NCI-H1105 treated with DMSO at 0.1 percent for 48 hours (cell line): ENCODE measurements at regions not wholly inside any gene's neighbourhood (a gene's known extent, or its start where the extent isn't known, plus 50 kb on each side); places are given as distances from the start of the nearest gene placed in this dataset.
"Not testable (repeated sequence)": the region's sequence is repeated elsewhere in the genome, so short reads cannot be mapped to it uniquely, and the experiment has no call there.

ENCODE experiments used
- DNase-seq: peaks from one replicate; lab custom pipeline; 2025; lab: John Stamatoyannopoulos, UW

DNA sequence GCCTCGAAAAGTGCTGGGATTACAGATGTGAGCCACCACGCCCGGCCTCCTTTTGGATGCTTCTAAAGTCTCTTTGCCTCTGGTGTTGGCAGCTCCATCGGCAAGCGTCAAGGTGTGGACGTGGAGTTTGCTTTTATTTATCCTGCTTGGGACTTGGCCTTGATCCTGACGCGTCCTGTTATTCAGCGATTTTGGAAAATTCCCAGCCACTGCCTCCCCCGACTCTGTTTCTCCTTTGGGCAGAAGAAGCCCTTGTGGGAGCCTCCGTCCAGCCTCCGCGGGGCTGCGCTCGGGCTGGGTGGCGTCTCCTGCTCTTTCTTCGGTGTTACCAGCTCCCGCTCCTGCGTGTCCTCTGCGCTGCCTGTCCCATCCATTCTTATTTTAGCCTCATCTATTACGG, 151.7 kb downstream of the TMEM121 start:
- not testable (repeated sequence) for DNase-seq

DNA sequence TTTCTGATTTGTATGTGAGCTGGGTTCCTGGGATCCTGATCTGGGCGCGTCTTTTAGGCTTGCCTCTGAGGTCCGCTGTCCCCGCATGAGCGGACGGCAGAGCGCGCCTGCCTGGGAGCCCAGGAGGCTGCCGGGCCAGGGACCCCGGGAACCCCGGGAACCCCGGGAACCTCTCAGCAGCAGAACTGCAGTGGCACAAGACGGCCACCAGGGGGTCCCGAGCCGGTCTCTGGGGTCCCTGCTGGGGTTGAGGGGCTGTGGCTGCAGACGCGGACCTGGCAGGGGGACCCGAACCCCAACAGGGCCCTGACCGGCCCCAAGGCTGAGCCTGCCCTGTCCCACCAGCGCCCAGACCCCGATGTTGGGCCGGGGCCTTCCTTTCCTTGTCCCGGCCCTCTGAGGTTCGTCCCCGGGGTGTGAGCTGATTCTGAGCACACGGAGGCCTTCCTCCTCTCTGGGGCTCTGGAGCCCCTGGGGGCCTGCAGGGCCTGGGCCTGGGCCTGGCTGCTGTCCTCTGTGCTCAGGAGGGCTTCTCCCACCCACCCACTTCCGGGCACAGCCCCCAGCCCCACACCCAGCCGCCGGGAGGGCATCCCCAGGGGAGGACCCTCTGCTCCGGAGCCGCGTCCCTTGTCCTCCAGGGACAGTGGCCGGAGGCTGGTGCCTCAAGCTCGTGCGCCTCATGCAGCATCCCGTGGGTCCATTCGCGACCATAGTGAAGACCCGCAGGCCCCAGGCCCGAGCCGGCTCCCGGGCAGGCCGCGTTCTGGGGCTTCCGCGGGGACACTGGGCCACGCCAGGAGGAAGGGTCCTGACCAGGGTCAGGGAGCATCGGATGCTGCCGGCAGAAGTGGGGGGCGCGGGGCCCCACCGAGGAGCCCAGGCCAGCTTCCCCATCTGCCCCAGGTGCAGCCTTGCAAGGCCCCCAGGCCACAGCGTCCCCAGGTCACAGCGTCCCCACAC, 152.9 kb downstream of the TMEM121 start:
- DNase-seq: not testable (repeated sequence)

DNA sequence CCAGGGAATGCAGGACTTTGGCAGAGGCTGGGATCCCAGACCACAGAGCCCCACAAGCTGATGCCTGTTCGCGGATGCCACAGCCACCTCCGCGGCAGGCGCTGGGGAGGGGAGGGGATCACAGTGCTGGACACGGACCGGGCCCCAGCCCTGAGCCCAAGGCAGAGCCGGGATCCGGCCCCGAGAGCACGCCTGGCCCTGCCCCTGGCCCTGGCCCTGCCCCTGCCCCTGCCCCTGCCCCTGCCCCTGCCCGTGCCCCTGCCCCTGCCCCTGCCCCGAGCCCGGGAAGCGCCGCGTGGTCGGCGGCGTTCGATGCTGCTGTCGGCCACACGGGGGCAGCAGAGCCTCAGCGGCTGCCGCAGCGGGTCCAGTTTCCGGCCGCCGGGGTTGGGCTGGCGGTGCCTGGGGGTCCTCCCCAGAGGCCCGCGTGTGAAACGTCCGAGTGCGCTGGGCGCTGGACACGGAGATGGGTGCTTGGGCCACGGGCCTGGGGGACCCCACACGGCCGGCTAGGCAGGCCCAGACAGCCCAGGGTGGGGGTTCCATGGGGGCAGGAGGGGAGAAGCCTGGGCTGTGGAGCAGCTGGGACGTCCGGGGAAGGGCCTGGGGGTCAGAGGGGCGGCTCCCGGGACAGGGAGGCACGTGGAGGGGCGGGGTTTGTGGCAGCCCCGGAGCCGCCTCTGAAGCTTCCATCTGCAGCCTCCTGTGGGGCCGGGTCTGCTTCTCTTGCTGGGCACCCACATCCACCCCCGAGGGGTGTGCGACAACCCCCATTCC, 153.8 kb downstream of the TMEM121 start:
- DNase-seq: not testable (repeated sequence)

DNA sequence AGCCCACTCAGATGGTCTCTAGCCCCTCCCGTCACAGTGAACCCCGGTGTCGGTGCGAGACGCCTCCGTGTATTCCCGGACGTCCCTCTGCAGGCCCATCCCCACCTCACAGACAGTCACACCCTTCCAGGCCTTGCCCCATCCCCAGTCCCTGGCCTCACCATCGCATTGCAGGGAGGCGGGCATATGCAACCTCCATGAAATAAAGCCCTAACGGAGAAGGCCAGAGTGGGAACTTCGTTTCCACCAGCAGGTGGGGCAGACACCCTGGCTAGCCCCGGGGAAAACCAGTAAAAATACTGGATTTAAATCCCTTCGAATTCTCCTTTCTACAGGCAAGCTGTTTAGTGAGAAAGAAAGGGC, 154.3 kb downstream of the TMEM121 start:
- DNase-seq: not testable (repeated sequence)

DNA sequence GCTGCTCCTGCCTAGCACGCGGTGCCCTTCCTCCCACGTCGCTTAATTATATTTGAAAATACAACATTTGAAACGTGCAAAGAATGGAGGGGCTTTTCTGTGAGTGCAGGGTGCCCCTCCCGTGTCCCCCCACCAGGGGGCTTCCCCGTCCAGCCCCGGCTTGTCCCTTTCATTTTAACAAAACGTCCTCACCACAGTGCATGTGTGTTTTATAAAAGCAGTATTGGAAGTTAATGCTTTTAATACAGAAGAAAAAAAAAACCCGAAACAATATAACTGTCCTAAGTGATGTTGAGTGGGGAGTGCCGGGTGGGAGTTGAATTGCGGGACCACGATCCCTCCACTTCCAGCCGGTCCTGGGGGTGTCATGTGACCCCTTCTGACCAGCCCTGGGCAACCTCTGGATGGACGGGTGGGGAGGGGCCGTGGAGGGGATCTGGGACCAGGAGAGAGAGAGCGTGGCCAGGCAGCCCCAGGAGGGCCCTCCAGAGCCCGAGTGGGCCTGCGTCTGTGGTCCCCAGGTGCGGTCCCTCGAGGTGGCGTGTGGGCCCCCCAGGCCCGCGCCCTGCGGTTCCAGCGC, 155.3 kb downstream of the TMEM121 start:
- not testable (repeated sequence) for DNase-seq

DNA sequence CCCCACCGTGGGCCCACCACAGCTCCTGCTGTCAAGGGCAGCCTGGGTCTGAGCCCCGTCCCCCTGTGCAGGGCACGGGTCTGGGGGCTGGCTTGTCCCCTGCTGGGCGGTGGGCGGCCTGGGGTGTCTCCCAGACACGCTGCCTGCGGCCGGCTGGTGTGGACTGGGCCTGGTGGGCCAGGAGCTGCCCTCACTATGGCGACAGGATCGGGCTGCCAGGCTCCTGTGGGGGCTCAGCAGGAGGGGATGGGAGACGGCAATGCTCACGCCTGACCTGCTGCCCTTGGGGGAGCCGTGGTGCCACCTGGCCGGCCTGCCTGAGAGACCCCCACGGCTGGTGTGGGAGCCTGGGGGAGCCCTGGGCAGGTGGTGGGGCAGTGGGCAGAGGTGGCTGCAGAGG, 156.1 kb downstream of the TMEM121 start:
- DNase-seq: not testable (repeated sequence)

DNA sequence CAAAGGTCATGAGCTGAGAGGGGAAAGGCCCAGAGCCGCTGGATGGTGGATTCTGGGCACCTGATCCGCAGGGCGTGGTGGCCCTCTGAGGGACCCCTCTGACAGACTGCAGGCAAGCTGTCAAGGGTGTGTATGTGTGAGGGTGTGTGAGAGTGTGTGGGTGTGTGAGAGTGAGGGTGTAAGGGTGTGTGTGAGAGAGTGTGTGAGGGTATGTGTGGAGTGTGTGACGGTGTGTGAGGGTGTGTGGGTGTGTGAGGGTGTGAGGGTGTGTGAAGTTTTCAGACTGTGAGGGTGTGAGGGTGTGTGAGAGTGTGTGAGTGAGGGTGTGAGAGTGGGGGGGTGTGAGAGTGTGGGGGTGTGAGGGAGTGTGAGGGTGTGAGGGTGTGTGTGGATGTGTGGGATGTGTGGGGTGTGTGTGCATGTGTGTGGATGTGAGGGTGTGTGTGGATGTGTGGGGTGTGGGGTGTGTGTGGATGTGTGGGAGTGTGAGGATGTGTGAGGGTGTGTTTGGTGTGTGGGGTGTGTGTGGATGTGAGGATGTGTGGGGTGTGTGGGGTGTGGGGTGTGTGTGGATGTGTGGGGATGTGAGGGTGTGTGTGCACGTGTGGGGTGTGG, 156.7 kb downstream of the TMEM121 start:
- DNase-seq: no peak

DNA sequence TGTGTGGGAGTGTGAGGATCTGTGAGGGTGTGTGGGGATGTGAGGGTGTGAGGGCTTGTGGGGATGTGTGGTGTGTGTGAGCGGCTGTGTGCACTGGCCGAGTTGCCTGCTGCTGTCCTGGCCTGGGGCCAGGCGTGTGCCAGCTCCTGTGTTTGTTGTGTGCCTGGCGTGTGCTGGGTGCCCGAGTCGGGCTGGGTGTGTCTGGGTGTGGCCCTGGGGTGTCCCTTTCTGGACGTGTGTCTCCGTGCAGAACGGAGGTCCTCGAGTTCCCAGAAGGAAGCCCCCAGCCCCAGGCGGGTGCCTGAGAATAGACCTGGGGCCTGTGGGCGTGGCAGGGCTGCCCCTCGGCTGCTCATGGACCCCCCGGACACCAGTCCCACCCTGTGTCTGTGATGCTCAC, 157.7 kb downstream of the TMEM121 start:
- not testable (repeated sequence) for DNase-seq

DNA sequence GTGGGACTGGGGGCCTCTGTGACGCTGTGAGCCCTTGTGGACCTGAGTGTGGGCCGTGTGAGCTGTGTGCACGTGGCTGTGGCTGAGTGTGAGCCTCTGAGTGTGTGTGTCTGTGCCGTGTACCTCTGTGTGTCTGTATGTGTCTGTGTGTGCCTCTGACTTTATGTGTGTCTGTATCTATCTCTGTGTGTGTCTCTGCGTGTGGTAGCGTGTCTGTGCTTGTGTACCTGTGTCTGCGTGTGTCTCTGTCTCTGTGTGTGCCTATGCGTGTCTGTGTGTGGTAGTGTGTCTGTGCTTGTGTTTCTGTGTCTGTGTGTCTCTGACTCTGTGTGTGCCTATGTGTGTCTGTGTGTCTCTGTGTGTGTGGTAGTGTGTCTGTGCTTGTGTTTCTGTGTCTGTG, 158.2 kb downstream of the TMEM121 start:
- DNase-seq: not testable (repeated sequence)

DNA sequence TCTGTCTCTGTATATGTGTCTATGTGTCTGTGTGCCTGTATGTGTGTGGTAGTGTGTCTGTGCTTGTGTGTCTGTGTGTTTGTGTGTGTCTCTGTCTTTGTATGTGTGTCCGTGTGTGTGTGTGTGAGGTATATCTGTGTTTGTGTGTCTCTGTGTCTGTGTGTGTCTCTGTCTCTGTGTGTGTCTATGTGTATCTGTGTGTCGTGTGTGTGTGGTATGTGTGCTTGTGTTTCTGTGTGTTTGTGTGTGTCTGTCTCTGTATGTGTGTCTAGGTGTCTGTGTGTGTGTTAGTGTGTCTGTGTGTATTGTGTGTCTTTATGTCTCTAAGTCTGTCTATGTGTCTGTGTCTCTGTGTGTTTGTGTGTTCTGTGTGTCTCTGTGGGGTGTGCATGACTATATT, 158.6 kb downstream of the TMEM121 start:
- DNase-seq: no peak

DNA sequence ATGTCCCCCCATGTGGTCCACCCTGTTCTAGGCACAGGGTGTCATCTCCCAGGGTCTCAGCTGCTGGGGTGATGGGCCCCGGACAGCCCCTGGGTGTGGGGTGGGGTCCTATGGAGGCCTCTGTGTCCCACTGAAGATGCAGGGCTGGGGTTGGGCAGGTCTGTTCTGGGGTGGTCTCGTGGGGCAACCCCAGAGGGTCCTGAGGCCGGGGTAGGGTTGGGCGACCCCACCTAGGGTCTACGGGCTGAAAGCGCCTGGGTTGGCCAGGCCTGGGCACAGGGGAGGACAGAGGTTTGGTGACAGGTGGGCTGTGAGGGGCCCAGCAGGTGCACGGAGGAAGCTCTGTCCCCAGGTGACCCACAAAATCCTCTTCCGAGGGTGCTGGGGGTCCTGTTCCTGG, 159.2 kb downstream of the TMEM121 start:
- DNase-seq: not testable (repeated sequence)

DNA sequence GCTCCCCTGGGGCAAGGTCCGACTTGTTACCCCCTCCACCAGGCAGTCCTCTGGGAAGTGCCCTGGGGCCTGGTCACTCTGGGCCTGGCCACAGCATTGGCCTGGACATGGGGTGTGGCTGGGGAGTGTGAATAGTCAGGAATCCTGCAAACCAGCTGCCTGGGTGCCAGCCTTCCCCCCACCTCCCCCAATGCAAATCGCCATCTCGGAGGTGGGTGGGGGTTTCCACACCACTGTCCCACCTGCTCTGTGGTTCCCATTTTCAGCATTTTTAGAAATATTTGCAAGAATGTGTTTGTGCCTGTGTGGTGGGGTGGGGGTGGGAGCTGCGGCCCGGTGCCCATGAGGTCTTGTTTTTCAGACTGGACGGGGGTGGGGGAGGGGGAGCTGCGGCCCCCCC, 159.7 kb downstream of the TMEM121 start:
- DNase-seq: not testable (repeated sequence)

DNA sequence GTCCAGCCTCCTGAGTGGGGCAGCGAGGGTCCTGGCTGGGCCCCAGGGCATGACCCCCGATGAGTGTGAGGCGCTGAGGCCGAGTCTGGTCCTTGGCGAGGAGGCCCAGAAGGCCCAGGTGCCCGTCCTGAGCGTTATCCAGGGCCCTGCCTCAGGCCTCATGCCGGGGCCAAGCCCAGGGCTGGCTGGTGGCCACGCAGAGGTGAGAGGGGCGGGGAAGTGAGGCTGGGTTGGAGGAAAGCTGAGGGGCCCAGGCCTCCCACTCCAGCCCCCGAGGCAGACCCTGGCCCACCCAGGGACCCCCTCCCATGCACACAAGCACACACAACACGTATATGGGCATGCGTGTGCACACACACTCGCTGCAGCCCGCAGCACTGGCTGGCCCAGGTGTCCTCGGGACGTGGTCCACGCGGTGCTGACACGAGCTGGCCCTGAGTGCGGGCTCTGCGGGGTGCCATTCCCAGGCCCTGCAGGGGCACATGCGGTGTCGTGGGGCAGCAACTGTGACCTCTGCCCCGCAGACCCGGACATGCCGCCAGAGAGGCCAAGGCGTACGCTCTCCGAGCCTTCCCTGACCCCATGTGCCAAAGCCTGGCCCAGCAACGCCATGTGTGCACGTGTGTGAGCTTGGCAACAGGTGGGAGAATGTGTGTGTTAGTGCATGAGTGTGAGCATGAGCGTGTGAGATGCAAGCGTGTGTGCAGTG, 160.2 kb downstream of the TMEM121 start:
- DNase-seq: not testable (repeated sequence)

DNA sequence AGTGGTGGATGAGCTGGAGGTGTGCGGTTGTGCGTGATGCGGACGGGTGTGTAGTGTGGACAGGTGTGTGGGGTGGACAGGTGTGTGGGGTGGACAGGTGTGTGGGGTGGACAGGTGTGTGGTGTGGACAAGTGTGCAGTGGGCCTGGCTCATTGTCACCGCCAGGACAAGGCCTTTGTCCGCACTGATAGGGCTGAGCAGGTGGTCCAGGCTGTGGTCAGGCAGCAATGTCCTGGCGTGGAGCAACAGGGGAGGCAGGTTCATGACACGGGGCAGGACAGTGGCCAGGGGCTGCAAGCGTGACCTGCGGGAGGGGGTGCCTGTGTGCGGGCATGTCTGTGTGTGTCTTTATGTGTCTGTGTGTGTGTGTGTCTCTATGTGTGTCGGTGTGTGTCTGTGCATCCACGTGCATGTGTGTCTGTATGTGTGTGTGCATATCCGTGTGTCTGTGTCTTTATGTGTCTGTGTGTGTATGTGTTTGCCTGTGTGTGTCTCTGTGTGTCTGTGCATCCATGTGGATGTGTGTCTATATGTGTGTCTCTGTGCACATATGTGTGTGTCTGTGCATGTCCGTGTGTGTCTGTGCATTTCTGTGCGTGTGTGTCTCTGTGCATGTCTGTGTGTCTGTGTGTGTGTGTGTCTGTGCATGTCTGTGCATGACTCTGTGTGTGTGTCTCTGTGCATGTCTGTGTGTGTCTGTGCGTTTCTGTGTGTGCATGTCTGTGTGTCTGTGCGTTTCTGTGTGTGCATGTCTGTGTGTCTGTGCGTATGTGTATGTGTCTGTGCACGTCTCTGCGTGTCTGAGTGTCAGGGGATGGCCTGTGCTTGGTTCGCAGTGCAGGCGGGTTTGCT, 161.0 kb downstream of the TMEM121 start:
- not testable (repeated sequence) for DNase-seq

DNA sequence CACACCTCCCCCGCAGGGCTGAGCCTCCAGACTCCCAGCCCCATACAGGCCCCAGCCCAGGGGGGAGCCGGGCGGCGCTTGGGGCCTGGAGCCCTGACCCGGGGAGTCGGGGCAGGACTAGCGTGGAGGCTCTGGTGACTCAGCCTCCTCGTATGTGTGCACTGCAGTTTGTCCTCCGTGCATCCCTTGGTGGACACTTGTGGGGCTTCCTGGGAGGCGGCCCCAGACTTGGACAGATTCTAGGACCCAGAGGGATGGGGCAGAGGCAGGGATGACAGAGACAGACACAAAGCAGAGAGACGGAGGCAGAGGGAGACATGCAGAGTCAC, 161.6 kb downstream of the TMEM121 start:
- DNase-seq: not testable (repeated sequence)

DNA sequence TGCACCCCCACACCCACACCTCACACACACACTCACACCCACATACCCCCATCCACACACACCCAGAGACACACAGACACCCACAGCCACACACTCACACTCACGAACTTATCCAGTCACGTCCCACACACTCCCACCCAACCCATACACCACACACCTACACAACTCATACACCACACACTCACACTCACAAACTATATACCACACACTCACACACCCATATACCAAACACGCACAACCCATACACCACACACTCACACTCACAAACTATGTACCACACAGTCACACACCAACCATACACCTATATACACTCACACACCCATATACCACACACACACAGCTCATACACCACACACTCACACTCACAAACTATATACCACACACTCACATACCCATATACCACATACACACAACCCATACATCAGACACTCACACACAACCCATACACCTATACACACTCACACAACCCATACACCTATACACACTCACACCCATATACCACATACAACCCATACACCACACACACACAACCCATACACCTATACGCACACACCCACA, 162.4 kb downstream of the TMEM121 start:
- not testable (repeated sequence) for DNase-seq

DNA sequence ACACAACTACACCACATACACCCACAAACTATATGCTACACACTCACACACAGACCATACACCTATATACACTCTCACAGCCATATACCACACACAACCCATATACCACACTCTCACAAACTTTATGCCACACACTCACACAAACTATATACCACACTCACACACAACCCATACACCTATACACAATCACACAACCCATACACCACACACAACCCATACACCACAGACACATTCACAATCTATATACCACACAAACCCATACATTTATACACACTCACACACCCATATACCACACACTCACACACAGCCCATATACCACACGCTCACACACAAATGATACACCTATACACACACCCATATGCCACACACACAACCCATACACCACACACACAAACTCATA, 163.3 kb downstream of the TMEM121 start:
- no peak for DNase-seq

DNA sequence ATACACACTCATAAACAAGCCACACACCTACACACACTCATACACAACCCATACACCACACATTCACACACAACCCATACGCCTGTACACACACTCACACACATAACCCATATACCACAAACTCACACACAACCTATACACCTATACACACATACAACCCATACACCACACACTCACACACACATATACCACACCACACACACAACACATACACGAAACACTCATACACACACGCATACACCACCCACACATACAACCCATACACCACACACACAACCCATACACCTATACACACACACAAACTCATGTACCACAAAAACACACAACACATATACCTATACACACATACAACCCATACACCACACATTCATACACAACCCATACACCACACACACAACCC, 164.3 kb downstream of the TMEM121 start:
- DNase-seq: no peak

DNA sequence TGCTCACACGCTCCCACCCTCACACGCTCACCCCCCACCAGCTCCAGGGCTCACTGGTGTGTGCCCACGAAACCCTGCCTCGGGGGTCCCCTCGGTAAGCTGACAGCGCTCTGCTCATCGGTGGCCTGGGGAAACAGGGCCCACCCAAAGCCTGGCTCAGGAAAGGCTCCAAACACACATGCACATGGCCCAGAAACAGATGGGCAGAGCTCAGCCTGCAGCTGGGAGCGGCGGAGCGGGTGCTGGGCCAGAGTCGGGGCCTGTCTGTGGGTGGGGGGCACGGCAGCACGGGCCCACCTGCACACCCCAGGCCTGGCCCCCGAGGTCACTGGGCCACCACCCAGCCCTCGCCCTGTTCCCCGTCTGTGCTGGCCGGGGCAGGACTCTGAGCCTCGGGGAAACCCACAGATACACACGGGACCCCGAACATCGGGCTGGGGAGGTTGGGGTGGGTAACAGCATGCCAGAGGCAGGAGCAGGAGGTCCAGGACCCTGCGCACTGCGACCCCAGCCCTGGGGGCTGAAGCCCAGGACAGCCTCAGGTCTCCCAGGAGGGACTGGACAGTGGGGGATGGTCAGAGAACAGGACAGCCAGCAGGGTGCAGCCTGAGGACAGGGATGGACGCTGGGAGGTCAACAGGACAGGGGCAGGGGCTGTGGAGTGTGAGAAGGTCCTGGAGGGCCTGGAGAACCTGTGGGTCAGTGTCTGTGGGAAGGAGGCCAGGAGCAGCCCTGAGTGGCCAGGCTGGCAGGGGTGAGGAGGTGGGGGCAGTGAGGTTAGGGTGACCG, 165.1 kb downstream of the TMEM121 start:
- not testable (repeated sequence) for DNase-seq
